ENCODE measurements at regions not wholly inside any gene's neighbourhood (a gene's known extent, or its start where the extent isn't known, plus 50 kb on each side); places are given as distances from the start of the nearest gene placed in this dataset.
"Not testable (repeated sequence)": the region's sequence is repeated elsewhere in the genome, so short reads cannot be mapped to it uniquely, and the experiment has no call there.

- in situ Hi-C loops (cut with HindIII; ENCODE audit: low pct_ligation_motif_present, low pct_unique_long_range_greater_than_20kb, low sequenced_read_pairs) = no loop called here
- DNase-seq = no peak
Observed at GRCh38 chr10:28879875-28880682, 202.8 kb downstream of the BAMBI start.

GRCh38 chr10:28880683-28880950 lies 203.3 kb downstream of the BAMBI start:
- in situ Hi-C loops (cut with HindIII; ENCODE audit: low pct_ligation_motif_present, low pct_unique_long_range_greater_than_20kb, low sequenced_read_pairs) = no loop called here

GRCh38 chr10:28881171-28881882 lies 204.0 kb downstream of the BAMBI start:
- no peak for DNase-seq
- in situ Hi-C loops (cut with HindIII; ENCODE audit: low pct_ligation_motif_present, low pct_unique_long_range_greater_than_20kb, low sequenced_read_pairs) = no loop called here

More at GRCh38 chr10:28880683-28880950, 203.3 kb downstream of the BAMBI start:
- no peak for DNase-seq

- no peak for DNase-seq
- in situ Hi-C loops (cut with HindIII; ENCODE audit: low pct_ligation_motif_present, low pct_unique_long_range_greater_than_20kb, low sequenced_read_pairs) = no loop called here
Observed at GRCh38 chr10:28883741-28884423, 206.6 kb downstream of the BAMBI start.

GRCh38 chr10:28890121-28890950 lies 213.0 kb downstream of the BAMBI start:
- in situ Hi-C loops (cut with HindIII; ENCODE audit: low pct_ligation_motif_present, low pct_unique_long_range_greater_than_20kb, low sequenced_read_pairs) = no loop called here

GRCh38 chr10:28891058-28891713 lies 213.9 kb downstream of the BAMBI start:
- in situ Hi-C loops (cut with HindIII; ENCODE audit: low pct_ligation_motif_present, low pct_unique_long_range_greater_than_20kb, low sequenced_read_pairs) = no loop called here
- DNase-seq = no peak

More at GRCh38 chr10:28890121-28890950, 213.0 kb downstream of the BAMBI start:
- no peak for DNase-seq

GRCh38 chr10:28892818-28893547 lies 215.7 kb downstream of the BAMBI start:
- no peak for DNase-seq
- in situ Hi-C loops (cut with HindIII; ENCODE audit: low pct_ligation_motif_present, low pct_unique_long_range_greater_than_20kb, low sequenced_read_pairs) = no loop called here

GRCh38 chr10:28894146-28894545 lies 216.8 kb downstream of the BAMBI start:
- in situ Hi-C loops (cut with HindIII; ENCODE audit: low pct_ligation_motif_present, low pct_unique_long_range_greater_than_20kb, low sequenced_read_pairs) = no loop called here
- DNase-seq = no peak

GRCh38 chr10:28895671-28896070 lies 218.3 kb downstream of the BAMBI start:
- in situ Hi-C loops (cut with HindIII; ENCODE audit: low pct_ligation_motif_present, low pct_unique_long_range_greater_than_20kb, low sequenced_read_pairs); DNase-seq: not testable (repeated sequence)

- in situ Hi-C loops (cut with HindIII; ENCODE audit: low pct_ligation_motif_present, low pct_unique_long_range_greater_than_20kb, low sequenced_read_pairs); DNase-seq: not testable (repeated sequence)
Observed at GRCh38 chr10:28896791-28897409, 219.6 kb downstream of the BAMBI start.

GRCh38 chr10:28897617-28898464 lies 220.5 kb downstream of the BAMBI start:
- in situ Hi-C loops (cut with HindIII; ENCODE audit: low pct_ligation_motif_present, low pct_unique_long_range_greater_than_20kb, low sequenced_read_pairs) = no loop called here
- no peak for DNase-seq

- no peak for DNase-seq
- in situ Hi-C loops (cut with HindIII; ENCODE audit: low pct_ligation_motif_present, low pct_unique_long_range_greater_than_20kb, low sequenced_read_pairs) = no loop called here
Observed at GRCh38 chr10:28902215-28902614, 224.9 kb downstream of the BAMBI start.

- in situ Hi-C loops (cut with HindIII; ENCODE audit: low pct_ligation_motif_present, low pct_unique_long_range_greater_than_20kb, low sequenced_read_pairs) = no loop called here
- DNase-seq = no peak
Observed at GRCh38 chr10:28903063-28903462, 225.7 kb downstream of the BAMBI start.

GRCh38 chr10:28903736-28904135 lies 226.4 kb downstream of the BAMBI start:
- no peak for DNase-seq
- in situ Hi-C loops (cut with HindIII; ENCODE audit: low pct_ligation_motif_present, low pct_unique_long_range_greater_than_20kb, low sequenced_read_pairs) = no loop called here

- in situ Hi-C loops (cut with HindIII; ENCODE audit: low pct_ligation_motif_present, low pct_unique_long_range_greater_than_20kb, low sequenced_read_pairs) = no loop called here
- DNase-seq = no peak
Observed at GRCh38 chr10:28905371-28905770, 228.1 kb downstream of the BAMBI start.

GRCh38 chr10:28906011-28906411 lies 228.7 kb downstream of the BAMBI start:
- in situ Hi-C loops (cut with HindIII; ENCODE audit: low pct_ligation_motif_present, low pct_unique_long_range_greater_than_20kb, low sequenced_read_pairs) = no loop called here
- no peak for DNase-seq

Measured in ACHN (cell line).